GM13977 (cell line): ENCODE measurements at regions not wholly inside any gene's neighbourhood (a gene's known extent, or its start where the extent isn't known, plus 50 kb on each side); places are given as distances from the start of the nearest gene placed in this dataset.

ENCODE experiments used
- DNase-seq: peaks from one replicate; pipeline ENCODE4 v3.0.0; 2012; ENCODE audit warnings: low spot score
- CTCF ChIP-seq: IDR thresholded peaks from 2 replicates; pipeline ENCODE4 v1.5.1; 2012; ENCODE audit warnings: mild to moderate bottlenecking, control low read depth; ENCODE audit not compliant: insufficient read depth; ENCODE audit errors: extremely low read depth, missing control alignments
- in situ Hi-C: fragments of 300-500 bp; cut with MboI; formaldehyde crosslinking; loops from one replicate; pipeline ENCODE4 v1.12.0; 2022; ENCODE audit warnings: low sequenced_read_pairs, low pct_unique_long_range_greater_than_20kb, mixed read lengths, inconsistent platforms; ENCODE audit not compliant: unreplicated experiment

DNA sequence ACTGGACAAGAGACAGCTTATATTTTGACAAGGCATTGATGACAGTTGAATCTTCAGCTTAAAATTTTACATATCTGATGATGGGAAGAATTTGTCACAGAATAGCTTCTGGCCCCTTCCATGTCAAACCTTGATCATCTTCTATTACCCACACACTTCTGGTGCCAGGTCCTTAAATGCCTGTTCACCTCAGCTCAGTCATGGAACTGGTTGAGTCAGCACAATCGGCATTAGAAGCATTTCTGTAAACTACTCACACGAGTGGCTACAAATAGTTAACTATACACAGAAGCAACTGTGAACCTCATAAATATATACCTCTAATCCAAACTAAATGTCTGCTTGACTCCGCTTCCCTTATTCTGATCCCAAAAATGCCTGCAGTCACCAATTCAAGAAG, 161.2 kb downstream of the FOXO1 start:
- TF ChIP-seq CTCF = no peak
- in situ Hi-C loops = no loop called here
- DNase-seq = no peak
